ENCODE measurements at regions not wholly inside any gene's neighbourhood (a gene's known extent, or its start where the extent isn't known, plus 50 kb on each side); places are given as distances from the start of the nearest gene placed in this dataset.
"Not testable (repeated sequence)": the region's sequence is repeated elsewhere in the genome, so short reads cannot be mapped to it uniquely, and the experiment has no call there.

GRCh38 chr12:25615119-25615518 lies 62.0 kb upstream of the LMNTD1 start:
- no peak for DNase-seq

DNA sequence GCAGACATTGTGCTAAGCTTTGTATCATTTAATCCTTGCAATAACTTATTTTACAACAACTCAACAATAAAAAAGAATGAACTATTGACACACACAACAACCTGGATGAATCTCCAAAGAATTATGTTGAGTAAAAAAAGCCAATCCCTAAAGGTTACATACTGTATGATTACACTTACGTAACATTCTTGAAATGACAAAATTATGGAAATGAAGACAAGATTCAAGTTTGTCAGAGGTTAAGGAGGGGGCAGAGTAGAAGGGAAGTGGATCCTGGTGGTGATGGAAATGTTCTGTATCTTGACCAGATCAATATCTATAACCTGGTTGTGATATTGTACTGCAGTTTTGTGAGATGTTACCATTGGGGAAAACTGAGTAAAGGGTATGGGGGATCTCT lies 63.2 kb upstream of the LMNTD1 start:
- DNase-seq: no peak

DNA sequence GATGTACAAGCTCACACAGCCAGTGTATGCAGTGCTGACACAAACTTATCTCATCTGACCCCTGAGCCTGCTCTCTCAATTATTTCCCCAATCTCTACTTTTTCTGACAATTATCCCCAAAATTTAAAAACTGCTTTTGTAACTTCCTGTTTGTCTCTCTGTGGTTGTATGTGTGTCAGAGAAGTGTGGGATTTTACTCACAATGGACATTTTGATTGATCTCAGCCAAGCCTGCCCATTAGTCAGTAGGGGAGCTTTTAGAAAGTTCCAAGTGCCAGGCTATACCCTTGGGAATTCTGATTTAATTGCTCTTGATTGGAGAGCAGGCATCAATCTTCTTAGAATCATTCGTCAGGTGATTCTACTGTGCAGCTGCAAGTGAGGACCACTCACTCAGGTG lies 64.9 kb upstream of the LMNTD1 start:
- no peak for DNase-seq

GRCh38 chr12:25623816-25624215 lies 70.7 kb upstream of the LMNTD1 start:
- no peak for DNase-seq

DNA sequence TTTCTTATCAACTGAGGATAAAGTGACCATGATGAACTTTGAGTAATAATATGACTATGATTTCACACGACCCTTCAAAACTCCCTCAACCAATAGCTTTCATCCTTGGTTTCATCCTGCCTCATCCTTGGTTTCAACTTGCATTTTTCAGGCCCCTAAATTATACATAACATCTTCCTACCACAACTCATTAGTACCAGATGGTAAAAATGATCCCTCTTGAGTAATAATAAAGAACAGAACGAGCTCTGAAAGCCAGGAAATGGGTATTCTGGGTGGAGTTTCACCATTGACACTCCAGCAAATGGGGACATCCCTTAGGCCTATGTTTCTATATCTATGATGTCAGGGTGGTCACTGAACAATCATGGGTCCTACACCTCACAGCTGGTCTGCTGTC lies 72.1 kb upstream of the LMNTD1 start:
- no peak for DNase-seq

DNA sequence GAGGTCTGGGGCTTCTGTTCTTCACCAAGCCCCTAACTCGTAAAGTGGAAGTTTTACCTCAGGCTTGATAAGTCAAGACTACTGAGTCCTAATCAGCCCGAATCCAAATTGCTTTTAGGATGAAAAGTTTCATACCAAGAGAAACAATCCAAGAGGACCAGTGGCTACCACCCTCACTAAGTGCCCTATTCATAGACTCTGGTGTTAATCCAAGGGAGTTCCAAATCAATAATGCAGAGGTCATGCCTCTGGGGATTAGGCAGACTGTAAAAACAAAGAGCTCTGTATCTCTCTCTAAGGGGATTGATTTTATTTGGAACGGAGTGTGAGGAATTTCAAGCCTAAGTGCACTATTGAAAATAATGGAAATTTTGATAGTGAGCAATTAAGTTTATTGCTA lies 76.3 kb upstream of the LMNTD1 start:
- DNase-seq: no peak

DNA sequence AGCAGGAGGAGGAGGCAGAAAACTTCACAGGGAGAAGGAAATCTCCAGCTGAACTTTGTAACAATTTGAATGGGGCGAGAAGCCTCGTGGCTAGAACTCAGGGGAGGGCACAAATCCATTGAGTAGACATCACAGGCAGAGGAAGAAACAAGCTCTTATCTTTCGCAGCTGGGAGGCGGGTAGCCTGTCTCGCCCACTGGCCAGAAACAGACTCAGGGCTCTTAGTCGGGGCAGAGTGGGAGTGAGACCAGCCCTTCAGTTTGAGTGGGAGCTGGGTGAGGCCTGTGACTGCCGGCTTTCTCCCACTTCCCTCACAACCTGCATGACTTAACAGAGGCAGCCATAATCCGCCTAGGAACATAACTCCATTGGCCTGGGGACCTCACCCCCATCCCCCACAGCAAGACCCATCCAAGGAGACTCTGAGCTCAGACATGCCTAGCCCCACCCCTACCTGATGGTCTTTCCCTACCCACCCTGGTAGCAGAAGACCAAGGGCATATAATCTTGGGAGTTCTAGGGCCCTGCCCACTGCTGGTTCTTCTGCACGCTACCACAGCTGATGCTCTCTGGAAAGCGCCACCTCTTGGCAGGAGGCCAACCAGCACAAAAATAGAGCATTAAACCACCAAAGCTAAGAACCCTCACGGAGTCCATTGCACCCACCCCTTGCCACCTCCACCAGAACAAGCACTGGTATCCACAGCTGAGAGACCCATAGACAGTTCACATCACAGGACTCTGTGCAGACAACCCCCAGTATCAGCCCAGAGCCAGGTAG lies 77.8 kb upstream of the LMNTD1 start:
- not testable (repeated sequence) for DNase-seq

- DNase-seq: not testable (repeated sequence)
Observed at GRCh38 chr12:25633149-25633548, 80.1 kb upstream of the LMNTD1 start.

DNA sequence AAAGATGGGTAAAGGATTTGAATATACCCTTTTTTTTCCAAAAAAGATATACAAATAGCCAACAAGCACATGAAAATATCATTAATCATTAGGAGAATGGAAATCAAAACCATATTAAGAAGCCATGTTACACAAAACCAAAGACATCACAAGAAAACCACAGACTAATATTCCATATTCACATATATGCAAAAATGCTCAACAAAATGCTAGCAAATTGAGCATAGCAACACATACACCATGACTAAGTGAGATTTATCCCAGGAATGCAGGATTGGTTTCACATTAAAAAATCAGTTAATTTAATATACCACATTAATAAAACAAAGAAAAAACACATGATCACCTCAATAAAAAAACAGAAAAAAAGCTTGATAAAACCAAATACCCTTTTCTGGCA lies 84.7 kb upstream of the LMNTD1 start:
- no peak for DNase-seq

DNA sequence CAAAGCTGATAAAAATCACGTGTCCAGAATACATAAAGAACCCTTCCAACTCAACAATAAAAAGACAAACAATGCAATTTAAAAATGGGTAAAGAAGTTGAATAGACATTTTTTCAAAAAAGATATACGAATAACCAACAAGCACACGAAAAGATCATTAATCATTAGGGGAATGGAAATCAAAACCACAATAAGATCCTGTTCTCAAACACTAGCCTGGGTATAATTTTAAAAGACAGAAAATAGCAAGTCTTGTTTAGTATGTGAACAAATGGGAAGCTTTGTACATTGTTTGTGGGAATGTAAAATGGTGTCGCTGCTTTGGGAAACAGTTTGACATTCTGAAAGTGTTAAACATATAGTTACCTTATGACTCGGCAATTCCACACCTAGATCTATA lies 86.3 kb upstream of the LMNTD1 start:
- DNase-seq: no peak

- no peak for DNase-seq
Observed at GRCh38 chr12:25644979-25645378, 91.9 kb upstream of the LMNTD1 start.

GRCh38 chr12:25645427-25645826 lies 92.3 kb upstream of the LMNTD1 start:
- DNase-seq: no peak

- no peak for DNase-seq
Observed at GRCh38 chr12:25651931-25652330, 98.8 kb upstream of the LMNTD1 start.

- no peak for DNase-seq
Observed at GRCh38 chr12:25652371-25652770, 99.3 kb upstream of the LMNTD1 start.

GRCh38 chr12:25653487-25654175 lies 100.5 kb upstream of the LMNTD1 start:
- DNase-seq: no peak

DNA sequence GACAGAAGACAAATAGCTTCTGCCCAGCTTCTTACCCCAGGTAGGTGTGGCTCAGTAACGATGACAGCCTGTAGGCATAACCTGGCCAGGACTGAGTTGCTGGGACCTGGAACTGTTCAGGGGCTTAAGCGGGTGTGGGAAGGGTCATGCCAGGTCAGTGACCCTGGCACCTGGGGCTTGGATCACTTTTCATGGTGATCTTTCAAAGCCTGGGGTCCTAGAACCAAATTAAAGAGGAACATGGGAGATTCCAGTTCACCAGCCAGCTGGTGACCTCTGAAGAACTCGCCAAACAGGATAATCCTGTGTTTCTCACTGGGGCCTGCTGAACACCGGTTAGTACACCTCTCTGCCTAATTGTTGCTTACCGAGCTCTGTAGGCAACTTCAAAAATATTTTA lies 102.6 kb upstream of the LMNTD1 start:
- DNase-seq: no peak

- DNase-seq: no peak
Observed at GRCh38 chr12:25659621-25660020, 106.5 kb upstream of the LMNTD1 start.

GRCh38 chr12:25670076-25671055 lies 117.3 kb upstream of the LMNTD1 start:
- DNase-seq: no peak

- no peak for DNase-seq
Observed at GRCh38 chr12:25675808-25676207, 122.7 kb upstream of the LMNTD1 start.

GRCh38 chr12:25677232-25677937 lies 124.3 kb upstream of the LMNTD1 start:
- DNase-seq: no peak

- DNase-seq: no peak
Observed at GRCh38 chr12:25681580-25681979, 128.5 kb upstream of the LMNTD1 start.

GRCh38 chr12:25682421-25682820 lies 129.3 kb upstream of the LMNTD1 start:
- DNase-seq: no peak

GRCh38 chr12:25684070-25684469 lies 131.0 kb upstream of the LMNTD1 start:
- no peak for DNase-seq

Data from stimulated activated CD4-positive, alpha-beta T cell treated with anti-CD3 and anti-CD28 coated beads, Interleukin-2, amount 100 ng/mL, for 24 hours (primary cell).